Activated CD4-positive, alpha-beta T cell treated with anti-CD3 and anti-CD28 coated beads for 36 hours (primary cell): ENCODE measurements at regions not wholly inside any gene's neighbourhood (a gene's known extent, or its start where the extent isn't known, plus 50 kb on each side); places are given as distances from the start of the nearest gene placed in this dataset.

Source experiments
- ATAC-seq: fragments of 200-7000 bp; cut with Tn5 transposase; one replicate; pipeline ENCODE4 v1.10.0; 2021; ENCODE audit warnings: mild to moderate bottlenecking, moderate library complexity
- CTCF ChIA-PET: fragments of 350-600 bp; sonication (Branson Sonifier 250); formaldehyde crosslinking; loops from one replicate; lab custom pipeline; 2021; ENCODE audit warnings: antibody characterized with exemption; lab: Charles Lee
- POLR2A ChIA-PET: fragments of 350-600 bp; sonication (Branson Sonifier 250); formaldehyde crosslinking; loops from one replicate; lab custom pipeline; 2021; ENCODE audit warnings: antibody characterized with exemption, inconsistent platforms; lab: Charles Lee
- DNase-seq: peaks from one replicate; pipeline ENCODE4 v3.0.0-alpha.2; 2020
- H3K27ac Mint-ChIP-seq: one replicate; pipeline ENCODE4 v1.8.0; 2021; ENCODE audit warnings: mixed read lengths
- H3K27me3 Mint-ChIP-seq: one replicate; pipeline ENCODE4 v1.8.0; 2021; ENCODE audit warnings: mixed read lengths
- H3K36me3 Mint-ChIP-seq: one replicate; pipeline ENCODE4 v1.8.0; 2021; ENCODE audit warnings: low read depth, mixed read lengths
- H3K4me1 Mint-ChIP-seq: one replicate; pipeline ENCODE4 v1.8.0; 2021; ENCODE audit warnings: mixed read lengths
- H3K4me3 Mint-ChIP-seq: one replicate; pipeline ENCODE4 v1.8.0; 2021; ENCODE audit warnings: mild to moderate bottlenecking, moderate library complexity, mixed read lengths
- H3K9me3 Mint-ChIP-seq: one replicate; pipeline ENCODE4 v1.8.0; 2021; ENCODE audit warnings: low read depth, mixed read lengths
- intact Hi-C, 2 experiments: fragments of 100-400 bp; cut with DNase I in 1 of 2; cut with micrococcal nuclease in 1 of 2; formaldehyde crosslinking; loops; one replicate each; pipeline versions ENCODE4 v1.14.2 to v1.15.1; 2022 to 2024; cut with DNase I, micrococcal nuclease

DNA sequence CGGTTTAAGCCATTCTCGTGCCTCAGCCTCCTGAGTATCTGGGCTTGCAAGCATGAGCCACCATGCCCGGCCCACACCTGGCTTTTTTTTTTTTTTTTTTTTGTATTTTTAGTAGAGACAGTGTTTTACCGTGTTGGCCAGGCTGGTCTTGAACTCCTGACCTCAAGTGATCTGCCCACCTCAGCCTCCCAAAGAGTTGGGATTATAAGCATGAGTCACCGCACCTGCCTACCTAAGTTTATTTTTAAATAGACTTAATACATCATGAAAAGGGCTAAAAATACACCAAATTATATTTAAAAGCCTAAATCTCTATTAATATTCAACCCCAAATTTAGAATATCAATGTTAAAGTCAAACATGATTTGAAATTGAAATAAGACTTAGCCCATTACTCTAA is 250.8 kb upstream of the MC4R start:
- ATAC-seq (no peak), DNase-seq (no peak)
- ChIA-PET POLR2A (no interaction called here), CTCF (no interaction called here)
- H3K27me3 Mint-ChIP-seq = no peaks in the 10 kb centered on the region
- no peak overlapping the region for H3K4me3 Mint-ChIP-seq
- H3K9me3 Mint-ChIP-seq = peaks cover 2% of the 10 kb centered on the region
- no peaks in the 10 kb centered on the region for H3K36me3 Mint-ChIP-seq
- intact Hi-C loops = no loop called here
- no peaks in the 10 kb centered on the region for H3K4me1 Mint-ChIP-seq
- H3K27ac Mint-ChIP-seq = no peak overlapping the region

DNA sequence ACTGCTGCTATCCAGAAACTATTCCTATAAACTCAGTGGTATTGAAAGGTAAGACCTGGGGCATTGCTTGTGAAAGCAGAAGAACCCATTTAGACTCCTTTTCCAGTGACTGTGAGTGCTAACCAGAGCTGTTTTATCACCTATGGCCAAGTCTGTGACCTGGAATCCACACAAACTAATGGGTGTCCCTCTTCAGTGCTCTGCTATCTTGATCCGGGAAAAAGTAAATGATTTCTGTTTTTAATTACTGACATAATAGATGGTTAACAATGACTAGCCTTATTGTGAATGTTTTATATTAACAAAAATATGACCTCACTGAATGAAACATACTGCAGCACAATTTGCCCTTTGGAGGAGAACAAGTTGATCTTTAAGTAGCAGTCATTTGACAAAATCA is 251.6 kb upstream of the MC4R start:
- Mint-ChIP-seq H3K27ac (no peak overlapping the region), H3K27me3 (no peaks in the 10 kb centered on the region), H3K36me3 (no peaks in the 10 kb centered on the region), H3K4me3 (no peak overlapping the region), H3K4me1 (no peaks in the 10 kb centered on the region), H3K9me3 (peaks cover 2% of the 10 kb centered on the region)
- ChIA-PET POLR2A (no interaction called here), CTCF (no interaction called here)
- intact Hi-C loops = no loop called here
- no peak for DNase-seq
- ATAC-seq = no peak

DNA sequence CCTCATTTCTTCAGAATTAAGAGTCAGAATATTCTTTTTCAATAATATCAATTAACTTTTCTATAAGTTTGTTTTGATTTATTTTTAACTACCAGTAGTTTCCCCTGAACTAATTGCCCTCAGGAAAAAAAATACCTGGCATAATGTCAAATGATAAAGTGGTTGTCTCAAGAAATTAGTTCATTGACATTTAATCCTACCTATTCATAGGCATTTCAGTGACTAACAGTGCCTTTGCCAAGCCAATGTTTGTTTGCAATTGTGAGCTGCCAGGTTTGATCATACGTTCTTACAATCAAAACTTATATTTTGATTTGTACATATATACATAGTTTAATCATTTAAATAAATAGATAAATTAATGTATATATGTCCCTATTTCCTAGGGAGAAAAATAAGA is 267.3 kb upstream of the MC4R start:
- intact Hi-C loops = loop anchor here in 1 of 2 experiments (5.0 kb wide), 1 partner anchor 48 kb away; no protein-coding TSS in a partner anchor
- H3K4me1 Mint-ChIP-seq = no peaks in the 10 kb centered on the region
- ATAC-seq (no peak), DNase-seq (no peak)
- peaks cover 7% of the 10 kb centered on the region for H3K9me3 Mint-ChIP-seq
- ChIA-PET POLR2A (no interaction called here), CTCF (no interaction called here)
- no peak overlapping the region for H3K27ac Mint-ChIP-seq
- no peaks in the 10 kb centered on the region for H3K27me3 Mint-ChIP-seq
- H3K4me3 Mint-ChIP-seq = no peak overlapping the region
- no peaks in the 10 kb centered on the region for H3K36me3 Mint-ChIP-seq

DNA sequence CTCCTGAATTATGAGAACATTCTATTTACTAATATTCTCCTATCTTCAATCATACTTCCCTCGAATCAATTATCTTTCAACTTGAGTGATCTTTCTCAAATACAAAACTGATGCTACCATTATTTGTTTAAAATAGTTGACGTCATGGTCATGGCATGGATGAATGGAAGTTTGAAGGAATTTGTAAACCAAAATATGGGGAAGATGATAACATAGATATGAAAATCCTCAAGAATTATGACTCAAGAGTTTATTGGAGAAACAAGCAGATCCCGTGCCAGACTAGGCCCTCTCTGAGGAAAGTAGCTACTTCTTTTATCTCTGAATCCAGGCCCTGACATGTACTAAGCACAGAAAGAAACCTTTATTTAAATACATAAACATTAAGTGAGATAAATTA is 270.4 kb upstream of the MC4R start:
- Mint-ChIP-seq H3K36me3 (no peaks in the 10 kb centered on the region), H3K4me3 (no peak overlapping the region), H3K27me3 (no peaks in the 10 kb centered on the region), H3K27ac (no peak overlapping the region), H3K9me3 (peaks cover 2% of the 10 kb centered on the region), H3K4me1 (no peaks in the 10 kb centered on the region)
- ChIA-PET POLR2A (no interaction called here), CTCF (interaction anchor here (0.8 to 1.7 kb wide), 2 partner anchors 17 to 73 kb away, joined by 3 to 5 read pairs; no protein-coding TSS in a partner anchor)
- intact Hi-C loops = loop anchor here in 1 of 2 experiments (5.0 kb wide), 1 partner anchor 51 kb away; no protein-coding TSS in a partner anchor
- DNase-seq = no peak
- ATAC-seq = no peak

DNA sequence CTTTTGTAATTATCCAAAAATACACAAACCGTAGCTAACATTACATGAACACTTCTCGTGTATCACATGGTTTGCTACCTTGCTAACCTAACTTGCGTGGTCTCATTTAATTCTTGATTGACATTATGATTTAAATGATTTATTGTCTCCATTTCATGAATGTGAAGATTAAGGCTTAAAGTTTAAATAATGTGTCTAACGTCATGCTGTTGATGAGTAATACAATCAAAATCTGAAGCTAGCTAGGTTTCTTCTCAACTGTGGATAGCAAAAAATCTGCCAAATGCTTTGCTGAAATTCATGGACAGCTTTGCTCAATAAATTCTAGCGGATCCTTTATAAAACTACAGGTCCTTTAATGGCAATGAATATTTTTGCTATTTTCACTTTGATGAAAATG is 274.1 kb upstream of the MC4R start:
- POLR2A ChIA-PET = no interaction called here
- no peak for ATAC-seq
- no peaks in the 10 kb centered on the region for H3K36me3 Mint-ChIP-seq

DNA sequence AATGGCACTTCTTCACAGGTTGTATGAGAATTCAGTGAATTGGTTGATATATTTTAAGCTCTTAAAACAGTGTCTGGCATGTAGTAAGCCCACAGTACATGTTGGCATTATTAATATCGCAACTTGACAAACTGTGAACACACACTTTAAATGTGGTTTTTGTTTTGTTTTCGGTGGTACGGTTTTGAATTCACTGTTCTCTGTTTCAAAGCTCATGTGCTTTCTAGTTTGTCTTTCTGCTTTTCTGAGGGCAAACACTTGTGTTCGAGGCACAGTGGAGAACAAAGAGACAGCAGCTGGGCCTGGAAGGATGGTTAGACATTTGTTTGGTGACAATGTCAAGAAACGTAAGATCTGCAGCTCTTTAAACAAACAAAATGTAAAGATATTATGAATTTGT is 276.5 kb upstream of the MC4R start:
- no peak for ATAC-seq
- Mint-ChIP-seq H3K4me1 (no peaks in the 10 kb centered on the region), H3K9me3 (no peaks in the 10 kb centered on the region), H3K36me3 (no peaks in the 10 kb centered on the region), H3K27ac (no peak overlapping the region), H3K27me3 (no peaks in the 10 kb centered on the region), H3K4me3 (no peak overlapping the region)
- POLR2A ChIA-PET = no interaction called here
- CTCF ChIA-PET = no interaction called here
- intact Hi-C loops = no loop called here
- DNase-seq = no peak

More for the DNA sequence above, 274.1 kb upstream of the MC4R start:
- CTCF ChIA-PET = interaction anchor here (0.6 kb wide), 3 partner anchors 17 to 1452 kb away, joined by 3 to 6 read pairs (median 5); no protein-coding TSS in a partner anchor
- Mint-ChIP-seq H3K27ac (no peak overlapping the region), H3K4me1 (no peaks in the 10 kb centered on the region), H3K4me3 (no peak overlapping the region), H3K27me3 (no peaks in the 10 kb centered on the region), H3K9me3 (no peaks in the 10 kb centered on the region)
- intact Hi-C loops = no loop called here
- DNase-seq = no peak

DNA sequence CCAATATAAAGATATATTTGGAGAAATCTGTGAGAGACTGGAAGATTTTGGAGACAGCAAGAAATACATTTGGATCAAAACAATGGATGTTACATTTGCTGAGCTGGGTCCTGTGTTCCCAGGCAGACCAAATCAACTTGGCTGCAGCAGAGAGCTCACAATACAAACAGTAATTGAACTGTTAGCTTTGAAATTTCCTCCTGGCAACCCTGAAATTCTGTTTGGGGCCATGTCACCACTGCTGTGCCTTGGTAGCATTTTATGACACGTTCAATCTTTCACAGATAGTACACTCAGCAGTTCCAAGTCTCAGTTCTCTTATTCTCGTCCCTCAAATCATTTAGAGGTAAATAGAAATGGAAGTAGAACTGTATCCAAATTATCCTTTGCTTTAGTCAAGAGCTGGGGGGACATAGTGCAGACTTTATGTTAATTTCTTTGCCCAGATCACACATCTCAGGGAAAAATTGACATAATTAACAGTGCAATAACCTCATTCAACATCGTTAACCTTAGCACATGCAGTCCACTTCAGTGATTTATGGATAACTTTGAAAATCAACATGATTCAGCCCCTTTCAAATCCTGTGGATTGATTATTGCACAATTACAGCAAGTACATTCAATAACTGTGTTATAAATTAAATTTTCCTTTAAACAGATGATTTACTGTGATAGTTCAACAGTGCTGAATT is 277.4 kb upstream of the MC4R start:
- no peaks in the 10 kb centered on the region for H3K36me3 Mint-ChIP-seq
- no peak for DNase-seq
- H3K4me3 Mint-ChIP-seq = no peak overlapping the region
- no peaks in the 10 kb centered on the region for H3K27me3 Mint-ChIP-seq
- ChIA-PET CTCF (no interaction called here), POLR2A (no interaction called here)
- H3K27ac Mint-ChIP-seq = no peak overlapping the region
- intact Hi-C loops = no loop called here
- no peaks in the 10 kb centered on the region for H3K9me3 Mint-ChIP-seq
- H3K4me1 Mint-ChIP-seq = no peaks in the 10 kb centered on the region
- ATAC-seq = no peak

DNA sequence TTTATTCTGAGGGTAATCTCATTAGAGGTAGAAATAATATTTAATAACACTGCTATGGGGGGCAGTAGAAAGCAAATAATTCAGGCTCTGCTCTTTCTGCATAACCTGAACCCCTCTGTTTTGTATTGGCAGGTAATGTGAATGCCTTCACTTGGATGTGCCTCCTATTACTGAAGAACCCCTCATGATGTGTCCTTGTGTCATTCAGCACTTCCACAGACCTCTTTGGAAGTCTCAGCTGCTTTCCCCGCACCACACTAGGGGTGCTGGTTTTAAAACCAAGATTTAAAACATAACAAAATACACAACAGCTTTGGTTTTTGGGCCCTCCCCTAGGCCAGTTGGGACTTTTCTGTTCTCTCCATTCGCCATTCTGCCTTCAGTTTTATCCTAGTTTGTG is 281.7 kb upstream of the MC4R start:
- H3K27me3 Mint-ChIP-seq = no peaks in the 10 kb centered on the region
- intact Hi-C loops = no loop called here
- CTCF ChIA-PET = interaction anchor here (0.8 kb wide), 2 partner anchors 22 to 295 kb away, joined by 3 read pairs; no protein-coding TSS in a partner anchor
- H3K9me3 Mint-ChIP-seq = no peaks in the 10 kb centered on the region
- POLR2A ChIA-PET = no interaction called here
- H3K4me1 Mint-ChIP-seq = no peaks in the 10 kb centered on the region
- H3K27ac Mint-ChIP-seq = no peak overlapping the region
- ATAC-seq (no peak), DNase-seq (no peak)
- no peaks in the 10 kb centered on the region for H3K36me3 Mint-ChIP-seq
- no peak overlapping the region for H3K4me3 Mint-ChIP-seq

DNA sequence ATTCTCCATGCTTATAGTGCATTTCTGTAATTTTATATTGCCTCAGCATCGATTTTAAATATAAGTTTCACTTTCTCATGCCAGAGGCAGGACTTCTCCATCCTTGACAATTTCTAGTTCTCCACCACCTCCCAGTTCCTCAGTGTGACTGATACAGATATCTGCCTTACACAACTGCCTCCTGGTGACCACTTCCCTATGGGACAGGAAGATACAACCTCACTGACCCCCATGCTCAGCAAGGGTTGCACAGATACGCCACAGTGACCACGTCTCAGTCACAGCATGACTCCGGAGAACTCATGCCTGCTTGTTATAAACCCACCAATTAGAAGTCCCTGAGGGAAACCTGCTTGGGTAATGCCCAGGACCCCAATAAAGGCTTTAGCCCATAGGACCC is 284.0 kb upstream of the MC4R start:
- POLR2A ChIA-PET = no interaction called here
- intact Hi-C loops = no loop called here
- H3K36me3 Mint-ChIP-seq = no peaks in the 10 kb centered on the region

DNA sequence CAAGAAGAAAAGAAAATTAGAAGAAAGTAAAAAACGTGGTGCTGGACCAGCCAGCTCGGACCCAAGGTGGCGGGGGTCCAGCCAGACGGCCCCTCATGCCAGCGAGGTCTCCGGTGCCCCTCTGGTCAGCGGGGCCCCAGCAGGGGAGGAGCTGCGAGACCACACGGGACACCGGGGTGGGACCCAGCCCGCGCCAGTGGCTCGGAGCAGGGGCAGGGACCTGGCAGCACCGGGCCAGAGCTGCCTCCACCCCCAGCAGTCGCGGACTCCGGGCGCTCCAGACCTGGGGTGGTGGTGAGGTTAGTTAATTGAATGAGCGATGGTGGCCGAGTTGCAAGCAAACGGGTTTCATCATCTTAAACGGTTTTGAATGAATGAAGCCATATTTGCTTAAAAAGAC is 289.9 kb upstream of the MC4R start:
- Mint-ChIP-seq H3K9me3 (peaks cover 4% of the 10 kb centered on the region), H3K4me1 (no peaks in the 10 kb centered on the region), H3K4me3 (no peak overlapping the region), H3K27ac (no peak overlapping the region), H3K36me3 (no peaks in the 10 kb centered on the region), H3K27me3 (no peaks in the 10 kb centered on the region)
- intact Hi-C loops = no loop called here
- ATAC-seq (no peak), DNase-seq (no peak)
- ChIA-PET POLR2A (no interaction called here), CTCF (no interaction called here)

More for the DNA sequence above, 284.0 kb upstream of the MC4R start:
- Mint-ChIP-seq H3K27ac (no peak overlapping the region), H3K4me1 (no peaks in the 10 kb centered on the region), H3K27me3 (no peaks in the 10 kb centered on the region), H3K9me3 (no peaks in the 10 kb centered on the region), H3K4me3 (no peak overlapping the region)
- CTCF ChIA-PET = no interaction called here
- ATAC-seq (no peak), DNase-seq (no peak)

DNA sequence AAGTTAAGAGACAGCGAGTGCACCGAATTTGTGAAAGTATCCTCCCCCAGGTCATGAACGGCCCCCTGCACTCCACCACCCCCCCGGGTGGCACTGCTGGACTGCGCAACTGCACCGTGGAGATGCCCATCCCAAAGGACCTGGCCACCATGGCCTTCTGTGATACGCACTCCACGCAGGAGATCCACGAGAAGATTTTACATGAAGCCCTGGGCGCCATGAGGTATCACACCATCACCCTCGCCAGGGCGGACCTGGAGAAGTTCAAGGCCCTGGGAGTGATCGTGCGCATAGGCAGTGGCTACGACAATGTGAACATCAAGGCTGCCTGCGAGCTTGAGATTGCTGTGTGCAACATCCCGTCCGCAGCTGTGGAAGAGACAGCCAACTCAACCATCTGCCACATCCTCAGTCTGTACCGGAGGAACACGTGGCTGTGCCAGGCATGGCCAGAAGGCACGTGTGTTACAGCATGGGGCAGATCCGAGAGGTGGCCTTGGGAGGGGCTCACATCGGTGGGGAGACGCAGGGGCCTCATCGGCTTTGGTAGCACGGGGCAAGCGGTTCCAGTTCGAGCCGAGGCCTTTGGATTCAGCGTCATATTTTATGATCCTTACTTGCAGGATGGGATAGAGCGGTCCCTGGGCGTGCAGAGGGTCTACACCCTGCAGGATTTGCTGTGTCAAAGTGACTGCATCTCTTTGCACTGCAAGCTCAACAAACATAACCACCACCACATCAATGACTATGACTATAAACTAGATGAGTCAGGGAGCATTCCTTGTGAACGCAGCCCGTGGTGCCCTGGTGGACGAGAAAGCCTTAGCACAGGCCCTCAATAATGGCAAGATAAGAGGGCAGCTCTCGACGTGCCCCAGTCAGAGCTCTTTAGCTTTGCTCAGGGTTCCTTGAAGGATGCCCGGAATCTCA is 290.8 kb upstream of the MC4R start:
- DNase-seq (no peak), ATAC-seq (no peak)
- Mint-ChIP-seq H3K4me3 (no peak overlapping the region), H3K27ac (no peak overlapping the region), H3K9me3 (peaks cover 4% of the 10 kb centered on the region), H3K36me3 (no peaks in the 10 kb centered on the region), H3K4me1 (no peaks in the 10 kb centered on the region), H3K27me3 (no peaks in the 10 kb centered on the region)
- ChIA-PET POLR2A (no interaction called here), CTCF (interaction anchor here (0.7 kb wide), 1 partner anchor 16 kb away, joined by 3 read pairs; no protein-coding TSS in a partner anchor)
- intact Hi-C loops = no loop called here
